B cell (primary cell): ENCODE measurements at regions not wholly inside any gene's neighbourhood (a gene's known extent, or its start where the extent isn't known, plus 50 kb on each side); places are given as distances from the start of the nearest gene placed in this dataset.

Experiments
- ATAC-seq: fragments of 200-7000 bp; cut with Tn5 transposase; one replicate; pipeline ENCODE4 v1.10.0; 2021; ENCODE audit warnings: low read depth, mild to moderate bottlenecking, moderate number of reproducible peaks, moderate library complexity
- CTCF ChIA-PET: fragments of 350-600 bp; sonication (Branson Sonifier 250); formaldehyde crosslinking; loops from one replicate; lab custom pipeline; 2021; ENCODE audit warnings: antibody characterized with exemption, inconsistent platforms; lab: Charles Lee
- POLR2A ChIA-PET: fragments of 350-600 bp; sonication (Branson Sonifier 250); formaldehyde crosslinking; loops from one replicate; lab custom pipeline; 2021; ENCODE audit warnings: antibody characterized with exemption; lab: Charles Lee
- DNase-seq: peaks from one replicate; pipeline ENCODE4 v3.0.0; 2013
- H2AFZ ChIP-seq: 2 replicates; pipeline ENCODE4 v1.6.1; 2012; ENCODE audit warnings: mild to moderate bottlenecking, low read depth, low read length; ENCODE audit not compliant: insufficient read depth, poor library complexity, severe bottlenecking
- H3K27ac ChIP-seq, 2 donors: 1 replicate in 1 of 2; 2 replicates in 1 of 2; pipeline ENCODE4 v1.5.1; 2012 to 2013; ENCODE audit warnings: low read length in 2 of 2, mild to moderate bottlenecking in 2 of 2, moderate library complexity in 1 of 2
- H3K27me3 ChIP-seq, 4 experiments: fragments of 200-600 bp in 1 of 4; sonication (generic) in 1 of 4; replicated peaks in 1 of 4; 1 replicate in 2 of 4; 2 replicates in 2 of 4; pipeline versions ENCODE4 v1.6.1 to v1.7.0; 2013 to 2016; ENCODE audit warnings: low read length in 3 of 4, mild to moderate bottlenecking in 2 of 4, mixed read lengths in 1 of 4, moderate library complexity in 1 of 4; ENCODE audit not compliant: insufficient read depth in 4 of 4, control insufficient read depth in 3 of 4; ENCODE audit errors: control extremely low read depth in 1 of 4
- H3K36me3 ChIP-seq, 2 experiments: replicated peaks in 1 of 2; 1 replicate in 1 of 2; 2 replicates in 1 of 2; pipeline versions ENCODE4 v1.6.1 to v1.7.1; 2013; ENCODE audit warnings: low read length in 1 of 2; ENCODE audit not compliant: insufficient read depth in 2 of 2, control insufficient read depth in 1 of 2; ENCODE audit errors: control extremely low read depth in 1 of 2, extremely low read depth in 1 of 2
- H3K4me1 ChIP-seq, 2 donors: fragments of 200-600 bp in 1 of 2; sonication (generic) in 1 of 2; 1 replicate in 1 of 2; 2 replicates in 1 of 2; pipeline versions ENCODE4 v1.5.1 to v1.6.1; 2013 to 2017; ENCODE audit warnings: low read length in 2 of 2; ENCODE audit not compliant: control insufficient read depth in 2 of 2, insufficient read depth in 2 of 2
- H3K4me2 ChIP-seq: replicated peaks from 2 replicates; pipeline ENCODE3; 2012; ENCODE audit warnings: mild to moderate bottlenecking, low read depth, low read length; ENCODE audit not compliant: poor library complexity, severe bottlenecking
- H3K4me3 ChIP-seq, 5 experiments: fragments of 200-600 bp in 1 of 5; sonication (generic) in 1 of 5; 1 replicate in 3 of 5; 2 replicates in 2 of 5; pipeline versions ENCODE4 v1.5.1 to v1.7.0; 2011 to 2016; ENCODE audit warnings: low read length in 4 of 5, mild to moderate bottlenecking in 4 of 5, low read depth in 2 of 5, control low read depth in 1 of 5, moderate library complexity in 1 of 5; ENCODE audit not compliant: insufficient read depth in 1 of 5; ENCODE audit errors: control extremely low read depth in 1 of 5, extremely low read depth in 1 of 5
- H3K79me2 ChIP-seq: fragments of 200-600 bp; sonication (generic); one replicate; pipeline ENCODE4 v1.6.0; 2016; ENCODE audit warnings: low read length; ENCODE audit not compliant: control insufficient read depth, insufficient read depth
- H3K9ac ChIP-seq: fragments of 200-600 bp; sonication (generic); 2 replicates; pipeline ENCODE4 v1.6.1; 2017; ENCODE audit warnings: mild to moderate bottlenecking, low read length, moderate library complexity
- H3K9me3 ChIP-seq, 3 donors: one replicate each; pipeline versions ENCODE4 v1.6.1 to v1.7.1; 2013; ENCODE audit warnings: low read length in 2 of 3; ENCODE audit not compliant: control insufficient read depth in 2 of 3, insufficient read depth in 1 of 3; ENCODE audit errors: control extremely low read depth in 1 of 3
- H4K20me1 ChIP-seq: 2 replicates; pipeline ENCODE4 v1.6.0; 2012; ENCODE audit warnings: mild to moderate bottlenecking, low read length; ENCODE audit not compliant: insufficient read depth, control insufficient read depth, poor library complexity, severe bottlenecking
- H3K27ac Mint-ChIP-seq: one replicate; pipeline ENCODE4 v1.8.0; 2021; ENCODE audit warnings: mixed read lengths
- H3K27me3 Mint-ChIP-seq: one replicate; pipeline ENCODE4 v1.8.0; 2021; ENCODE audit warnings: mixed read lengths
- H3K4me1 Mint-ChIP-seq: one replicate; pipeline ENCODE4 v1.8.0; 2021; ENCODE audit warnings: mixed read lengths
- H3K4me3 Mint-ChIP-seq: one replicate; pipeline ENCODE4 v1.8.0; 2021; ENCODE audit warnings: mixed read lengths
- H3K9me3 Mint-ChIP-seq: one replicate; pipeline ENCODE4 v1.8.0; 2022; ENCODE audit warnings: mixed read lengths; ENCODE audit not compliant: insufficient read depth
- EZH2 ChIP-seq: IDR thresholded peaks from 2 replicates; pipeline ENCODE4 v1.6.1; 2012; ENCODE audit warnings: borderline replicate concordance, low read depth, mild to moderate bottlenecking, moderate library complexity, low read length; ENCODE audit not compliant: insufficient read depth, poor library complexity, severe bottlenecking
- WGBS: methylation state at CpG from one replicate; pipeline ENCODE4 v1.1.5; 2013; ENCODE audit warnings: missing lambda C conversion rate; ENCODE audit not compliant: insufficient coverage; 5-methylcytosine and 5-hydroxymethylcytosine counted together
- intact Hi-C: fragments of 100-400 bp; cut with micrococcal nuclease; formaldehyde crosslinking; loops from one replicate; pipeline ENCODE4 v1.10.0; 2022
- TF ChIP-seq, protein P1 (sequence below): fragments of 200-600 bp; IDR thresholded peaks from one replicate; pipeline ENCODE4 v1.8.0; 2022; ENCODE audit warnings: antibody characterized with exemption, mild to moderate bottlenecking

DNA sequence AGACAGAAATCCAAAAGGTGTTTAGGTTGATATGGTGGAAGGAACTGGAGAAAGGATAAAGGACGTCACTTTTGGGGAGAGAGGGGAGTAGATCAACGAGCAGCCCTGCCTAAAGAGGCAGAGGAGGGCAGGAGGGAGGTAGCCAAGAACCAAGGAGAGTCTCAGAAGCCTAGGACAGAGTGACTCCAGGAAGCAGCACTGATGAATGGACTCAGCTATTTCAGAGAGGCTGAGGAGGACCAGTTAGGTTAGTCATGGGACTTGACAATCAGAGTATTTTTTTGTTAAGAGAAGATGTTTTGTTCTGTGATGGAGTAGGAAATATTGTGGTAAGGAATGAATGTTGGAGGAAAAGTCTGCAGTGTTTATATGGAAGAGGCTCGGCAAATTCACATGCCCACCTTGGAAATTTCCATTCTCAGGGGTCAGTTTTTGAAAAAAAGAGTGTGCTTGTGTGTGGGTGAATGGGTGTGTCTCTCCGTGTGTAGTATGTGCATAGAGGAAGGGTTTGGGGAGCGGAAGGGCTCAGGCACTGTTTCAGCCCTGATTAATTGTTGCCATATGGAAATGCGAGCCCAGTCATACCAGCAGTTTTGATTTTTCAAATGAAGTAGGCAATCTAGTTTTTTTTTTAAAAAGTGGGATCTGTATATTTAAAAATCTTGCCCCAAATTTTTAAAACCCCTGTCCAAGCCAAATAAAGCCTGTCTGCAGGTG is 303.6 kb downstream of the SAMD5 start:
- Histone ChIP-seq H3K27ac (no peak overlapping the region), H3K9me3 (peaks cover 0 to 2% (median 0%) of the 10 kb centered on the region in 3 donors), H3K9ac (no peak overlapping the region), H3K27me3 (no peaks in the 10 kb centered on the region), H2AFZ (no peak overlapping the region), H3K4me3 (no peak overlapping the region), H3K4me2 (no peak overlapping the region), H3K79me2 (no peaks in the 10 kb centered on the region), H4K20me1 (no peaks in the 10 kb centered on the region), H3K4me1 (no peaks in the 10 kb centered on the region), H3K36me3 (no peaks in the 10 kb centered on the region)
- 77% methylated on average over 5 of the region's 6 CpGs for WGBS
- POLR2A ChIA-PET, result no interaction called here
- no peak for DNase-seq
- intact Hi-C loops, result no loop called here
- Mint-ChIP-seq H3K9me3 (no peaks in the 10 kb centered on the region), H3K27me3 (no peaks in the 10 kb centered on the region), H3K4me1 (no peaks in the 10 kb centered on the region), H3K4me3 (no peak overlapping the region), H3K27ac (no peak overlapping the region)
- ATAC-seq, result no peak
- CTCF ChIA-PET, result no interaction called here
- TF ChIP-seq EZH2, result no peak
- TF ChIP-seq, protein P1, sequence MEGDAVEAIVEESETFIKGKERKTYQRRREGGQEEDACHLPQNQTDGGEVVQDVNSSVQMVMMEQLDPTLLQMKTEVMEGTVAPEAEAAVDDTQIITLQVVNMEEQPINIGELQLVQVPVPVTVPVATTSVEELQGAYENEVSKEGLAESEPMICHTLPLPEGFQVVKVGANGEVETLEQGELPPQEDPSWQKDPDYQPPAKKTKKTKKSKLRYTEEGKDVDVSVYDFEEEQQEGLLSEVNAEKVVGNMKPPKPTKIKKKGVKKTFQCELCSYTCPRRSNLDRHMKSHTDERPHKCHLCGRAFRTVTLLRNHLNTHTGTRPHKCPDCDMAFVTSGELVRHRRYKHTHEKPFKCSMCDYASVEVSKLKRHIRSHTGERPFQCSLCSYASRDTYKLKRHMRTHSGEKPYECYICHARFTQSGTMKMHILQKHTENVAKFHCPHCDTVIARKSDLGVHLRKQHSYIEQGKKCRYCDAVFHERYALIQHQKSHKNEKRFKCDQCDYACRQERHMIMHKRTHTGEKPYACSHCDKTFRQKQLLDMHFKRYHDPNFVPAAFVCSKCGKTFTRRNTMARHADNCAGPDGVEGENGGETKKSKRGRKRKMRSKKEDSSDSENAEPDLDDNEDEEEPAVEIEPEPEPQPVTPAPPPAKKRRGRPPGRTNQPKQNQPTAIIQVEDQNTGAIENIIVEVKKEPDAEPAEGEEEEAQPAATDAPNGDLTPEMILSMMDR, result no peak

DNA sequence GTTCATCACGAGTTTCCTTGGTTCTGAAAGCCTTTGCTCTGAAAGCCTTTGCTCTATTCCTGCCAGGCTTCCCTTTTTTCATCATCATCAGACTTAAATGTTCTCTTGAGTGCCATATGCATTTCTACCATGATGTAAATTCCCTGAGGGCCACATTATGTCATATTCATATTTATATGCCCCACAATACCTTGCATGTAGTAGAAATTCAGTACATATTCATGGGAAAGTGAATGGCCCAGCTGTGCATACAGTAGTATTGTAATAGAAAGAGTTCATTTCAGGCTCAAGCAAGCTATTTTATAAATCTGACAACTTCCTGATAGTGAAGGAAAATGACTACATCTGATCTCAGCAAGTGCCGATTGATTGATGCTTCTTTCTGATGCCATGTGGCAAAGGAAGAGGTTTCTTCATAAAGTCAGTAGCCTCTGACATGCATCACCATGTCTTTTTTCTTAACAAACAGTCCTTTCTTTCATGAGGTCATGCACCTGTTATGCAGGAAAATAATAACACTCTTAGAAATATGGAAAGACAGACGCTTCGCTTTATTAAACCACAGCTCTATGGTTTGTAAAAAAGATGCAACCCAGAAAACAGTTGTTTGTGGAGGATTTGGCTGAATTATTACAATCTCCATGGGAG is 308.7 kb downstream of the SAMD5 start:
- no peaks in the 10 kb centered on the region for H3K4me1 ChIP-seq
- no peaks in the 10 kb centered on the region for H3K27me3 ChIP-seq
- CTCF ChIA-PET, result no interaction called here
- 100% methylated on average over 2 of the region's 4 CpGs for WGBS
- no peak overlapping the region for H3K4me3 ChIP-seq
- Mint-ChIP-seq H3K4me1 (no peaks in the 10 kb centered on the region), H3K4me3 (no peak overlapping the region), H3K9me3 (no peaks in the 10 kb centered on the region), H3K27me3 (no peaks in the 10 kb centered on the region), H3K27ac (no peak overlapping the region)
- H3K9ac ChIP-seq, result no peak overlapping the region
- no peak for TF ChIP-seq EZH2
- TF ChIP-seq, protein P1, result no peak
- DNase-seq, result no peak
- ATAC-seq, result no peak
- no peak overlapping the region for H3K4me2 ChIP-seq
- H3K36me3 ChIP-seq, result no peaks in the 10 kb centered on the region
- no peak overlapping the region for H3K27ac ChIP-seq
- no peaks in the 10 kb centered on the region for H3K79me2 ChIP-seq
- no peaks in the 10 kb centered on the region for H3K9me3 ChIP-seq
- intact Hi-C loops, result no loop called here
- no peaks in the 10 kb centered on the region for H4K20me1 ChIP-seq
- POLR2A ChIA-PET, result no interaction called here
- H2AFZ ChIP-seq, result no peak overlapping the region
